ENCODE measurements at regions not wholly inside any gene's neighbourhood (a gene's known extent, or its start where the extent isn't known, plus 50 kb on each side); places are given as distances from the start of the nearest gene placed in this dataset.

DNA sequence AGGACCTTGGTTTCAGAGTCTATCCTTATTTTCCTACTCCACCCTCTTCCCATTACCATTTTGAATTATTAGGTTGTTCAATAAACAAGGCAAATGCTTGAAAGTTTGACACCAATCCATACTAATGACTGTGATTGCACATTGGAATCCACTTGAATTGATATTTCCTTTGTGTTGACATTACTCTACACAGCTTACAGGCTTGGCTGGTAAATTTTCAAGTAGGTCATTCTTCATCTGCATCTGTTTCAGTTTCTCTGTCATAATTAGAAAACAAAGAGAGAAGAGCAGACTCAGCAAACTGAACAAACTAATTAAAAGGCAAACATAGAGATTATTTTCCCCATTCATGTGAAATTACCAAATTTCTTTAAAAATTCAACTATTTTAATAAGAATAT lies 732.9 kb upstream of the BCHE start:
- no peak for TF ChIP-seq POLR2A (IDR thresholded peaks at IDR 0.05)
- TF ChIP-seq, protein P1, sequence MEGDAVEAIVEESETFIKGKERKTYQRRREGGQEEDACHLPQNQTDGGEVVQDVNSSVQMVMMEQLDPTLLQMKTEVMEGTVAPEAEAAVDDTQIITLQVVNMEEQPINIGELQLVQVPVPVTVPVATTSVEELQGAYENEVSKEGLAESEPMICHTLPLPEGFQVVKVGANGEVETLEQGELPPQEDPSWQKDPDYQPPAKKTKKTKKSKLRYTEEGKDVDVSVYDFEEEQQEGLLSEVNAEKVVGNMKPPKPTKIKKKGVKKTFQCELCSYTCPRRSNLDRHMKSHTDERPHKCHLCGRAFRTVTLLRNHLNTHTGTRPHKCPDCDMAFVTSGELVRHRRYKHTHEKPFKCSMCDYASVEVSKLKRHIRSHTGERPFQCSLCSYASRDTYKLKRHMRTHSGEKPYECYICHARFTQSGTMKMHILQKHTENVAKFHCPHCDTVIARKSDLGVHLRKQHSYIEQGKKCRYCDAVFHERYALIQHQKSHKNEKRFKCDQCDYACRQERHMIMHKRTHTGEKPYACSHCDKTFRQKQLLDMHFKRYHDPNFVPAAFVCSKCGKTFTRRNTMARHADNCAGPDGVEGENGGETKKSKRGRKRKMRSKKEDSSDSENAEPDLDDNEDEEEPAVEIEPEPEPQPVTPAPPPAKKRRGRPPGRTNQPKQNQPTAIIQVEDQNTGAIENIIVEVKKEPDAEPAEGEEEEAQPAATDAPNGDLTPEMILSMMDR (IDR thresholded peaks at IDR 0.05) = no peak

Data from prostate gland (tissue), 2 donors.